HT-29 (cell line): ENCODE measurements at regions not wholly inside any gene's neighbourhood (a gene's known extent, or its start where the extent isn't known, plus 50 kb on each side); places are given as distances from the start of the nearest gene placed in this dataset.
"Not testable (repeated sequence)": the region's sequence is repeated elsewhere in the genome, so short reads cannot be mapped to it uniquely, and the experiment has no call there.

Source experiments
- DNase-seq: peaks from one replicate; pipeline ENCODE4 v3.0.0-alpha.2; 2015; ENCODE audit warnings: low spot score

GRCh38 chr21:6483645-6484044 is 4037.7 kb upstream of the TPTE start:
- not testable (repeated sequence) for DNase-seq

GRCh38 chr21:6486821-6487220 is 4034.6 kb upstream of the TPTE start:
- not testable (repeated sequence) for DNase-seq

GRCh38 chr21:6492691-6493090 is 4028.7 kb upstream of the TPTE start:
- DNase-seq: not testable (repeated sequence)

- DNase-seq: not testable (repeated sequence)
These were observed 4027.4 kb upstream of the TPTE start for GRCh38 chr21:6493957-6494356.

GRCh38 chr21:6496356-6496755 is 4025.0 kb upstream of the TPTE start:
- DNase-seq: not testable (repeated sequence)

GRCh38 chr21:6498716-6499115 is 4022.7 kb upstream of the TPTE start:
- peak; percentile 0 for DNase-seq

GRCh38 chr21:6499128-6499826 is 4022.1 kb upstream of the TPTE start:
- not testable (repeated sequence) for DNase-seq

- not testable (repeated sequence) for DNase-seq
These were observed 4021.5 kb upstream of the TPTE start for GRCh38 chr21:6499866-6500265.

GRCh38 chr21:6500681-6501080 is 4020.7 kb upstream of the TPTE start:
- DNase-seq: not testable (repeated sequence)

- DNase-seq: not testable (repeated sequence)
These were observed 4015.1 kb upstream of the TPTE start for GRCh38 chr21:6506167-6506894.

GRCh38 chr21:6507632-6508031 is 4013.8 kb upstream of the TPTE start:
- not testable (repeated sequence) for DNase-seq

- not testable (repeated sequence) for DNase-seq
These were observed 3999.6 kb upstream of the TPTE start for GRCh38 chr21:6521777-6522176.

GRCh38 chr21:6526213-6526612 is 3995.2 kb upstream of the TPTE start:
- DNase-seq: not testable (repeated sequence)

GRCh38 chr21:6530655-6531054 is 3990.7 kb upstream of the TPTE start:
- not testable (repeated sequence) for DNase-seq

GRCh38 chr21:6533261-6533660 is 3988.1 kb upstream of the TPTE start:
- not testable (repeated sequence) for DNase-seq

- not testable (repeated sequence) for DNase-seq
These were observed 3983.1 kb upstream of the TPTE start for GRCh38 chr21:6538320-6538719.

- not testable (repeated sequence) for DNase-seq
These were observed 3981.7 kb upstream of the TPTE start for GRCh38 chr21:6539688-6540087.

GRCh38 chr21:6541036-6541435 is 3980.3 kb upstream of the TPTE start:
- not testable (repeated sequence) for DNase-seq

GRCh38 chr21:6545288-6545687 is 3976.1 kb upstream of the TPTE start:
- not testable (repeated sequence) for DNase-seq

- not testable (repeated sequence) for DNase-seq
These were observed 3970.3 kb upstream of the TPTE start for GRCh38 chr21:6551045-6551444.

GRCh38 chr21:6553505-6554376 is 3967.6 kb upstream of the TPTE start:
- DNase-seq: not testable (repeated sequence)

GRCh38 chr21:6554377-6554864 is 3967.0 kb upstream of the TPTE start:
- DNase-seq: not testable (repeated sequence)
